ENCODE measurements at regions not wholly inside any gene's neighbourhood (a gene's known extent, or its start where the extent isn't known, plus 50 kb on each side); places are given as distances from the start of the nearest gene placed in this dataset.

DNA sequence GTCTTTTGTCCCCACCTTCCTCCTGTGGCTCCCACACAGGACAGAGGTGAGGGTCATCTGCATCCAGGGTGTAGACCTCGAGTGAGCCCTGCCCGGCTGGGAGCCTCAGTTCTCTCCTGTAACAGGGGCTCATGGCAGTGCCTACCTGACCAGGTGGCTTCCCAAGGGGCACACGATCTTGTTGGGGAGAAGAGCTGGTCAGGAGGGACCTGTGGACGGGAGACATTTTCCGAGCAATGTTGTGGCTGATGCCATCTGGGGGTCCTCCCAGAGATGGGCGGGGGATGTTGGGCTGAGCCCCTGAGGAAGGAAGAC, 51.9 kb downstream of the CEBPB start:
- DNase-seq (ENCODE audit: low spot score), result no peak

GRCh38 chr20:50242863-50243609, 52.4 kb downstream of the CEBPB start:
- DNase-seq (ENCODE audit: low spot score), result peak; percentile 82

DNA sequence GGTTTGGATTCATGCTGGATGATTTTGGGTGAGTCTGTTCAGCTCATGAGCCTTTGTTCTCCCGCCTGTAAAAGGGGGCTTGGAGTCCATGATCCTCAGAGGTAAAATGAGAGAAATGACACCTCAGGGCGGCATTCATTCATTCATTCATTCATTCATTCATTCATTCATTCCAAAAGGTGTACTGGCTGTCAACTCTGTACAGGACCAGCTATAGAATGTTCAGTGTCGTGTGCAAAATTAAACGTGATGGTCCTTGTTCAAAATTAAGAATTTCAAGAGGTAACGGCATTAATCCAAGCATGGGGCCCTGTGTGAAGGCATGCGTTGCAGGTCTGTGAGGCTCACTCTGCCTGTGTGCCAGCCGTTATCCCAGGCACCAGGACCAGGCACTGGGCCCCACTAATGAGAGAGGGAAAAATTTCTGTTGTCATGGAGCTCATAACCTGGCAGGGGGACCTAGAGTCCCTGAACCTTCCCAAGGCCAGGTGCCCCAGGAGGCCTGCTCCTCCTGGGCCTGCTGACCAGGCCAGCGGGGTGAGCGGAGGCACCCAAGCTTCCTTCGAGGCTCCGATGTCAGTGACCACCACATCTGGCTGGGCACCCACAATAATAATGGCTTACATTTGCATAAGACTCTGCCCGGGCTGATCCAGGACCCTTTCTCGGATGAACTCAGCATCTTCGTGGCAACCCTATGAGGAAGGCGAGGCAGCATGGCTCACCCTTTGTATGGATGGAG, 53.2 kb downstream of the CEBPB start:
- DNase-seq (ENCODE audit: low spot score), result no peak

GRCh38 chr20:50244352-50245149, 53.9 kb downstream of the CEBPB start:
- peak; percentile 72 for DNase-seq (ENCODE audit: low spot score)

DNA sequence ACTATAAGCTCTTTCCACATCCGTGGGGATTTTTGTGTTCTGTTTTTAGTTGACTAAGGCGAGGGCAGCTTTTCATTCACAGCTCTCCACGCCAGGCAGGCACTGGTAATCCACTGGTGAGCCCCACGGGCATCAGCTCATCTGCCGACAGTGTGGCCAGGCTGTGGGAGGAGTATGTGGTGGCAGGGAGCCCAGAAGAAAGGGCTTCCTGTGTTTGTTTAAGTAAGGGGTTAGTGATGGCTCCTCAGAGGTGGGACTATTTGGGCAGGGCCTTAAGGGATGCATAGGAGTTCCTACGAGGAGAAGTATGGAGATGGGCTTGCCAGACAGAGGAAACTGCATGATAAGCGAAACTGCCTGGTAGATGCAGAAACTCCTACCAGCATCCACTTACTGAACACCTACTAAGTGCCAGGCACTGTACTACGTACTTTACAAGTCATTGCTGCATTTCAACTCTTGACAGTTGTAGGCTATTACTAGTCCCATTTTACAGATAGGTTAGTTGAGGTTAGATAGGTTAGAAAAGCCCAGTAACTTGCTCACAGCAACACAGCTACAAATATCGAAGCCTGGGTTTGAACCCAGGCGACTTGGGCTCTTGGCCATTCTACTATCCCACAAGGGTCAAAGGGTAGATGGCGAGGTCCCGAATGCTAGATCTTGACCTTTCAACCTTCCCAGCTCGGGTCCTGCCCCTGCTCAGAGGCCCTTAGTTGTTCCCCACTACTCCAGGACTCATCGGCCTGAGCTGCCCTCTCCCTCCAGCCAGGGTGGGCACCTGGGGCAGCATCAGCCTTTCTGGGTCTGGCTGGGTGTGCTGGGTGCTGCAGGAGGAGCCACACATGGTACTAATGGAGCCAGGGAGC, 55.1 kb downstream of the CEBPB start:
- DNase-seq (ENCODE audit: low spot score), result peak; percentile 46

DNA sequence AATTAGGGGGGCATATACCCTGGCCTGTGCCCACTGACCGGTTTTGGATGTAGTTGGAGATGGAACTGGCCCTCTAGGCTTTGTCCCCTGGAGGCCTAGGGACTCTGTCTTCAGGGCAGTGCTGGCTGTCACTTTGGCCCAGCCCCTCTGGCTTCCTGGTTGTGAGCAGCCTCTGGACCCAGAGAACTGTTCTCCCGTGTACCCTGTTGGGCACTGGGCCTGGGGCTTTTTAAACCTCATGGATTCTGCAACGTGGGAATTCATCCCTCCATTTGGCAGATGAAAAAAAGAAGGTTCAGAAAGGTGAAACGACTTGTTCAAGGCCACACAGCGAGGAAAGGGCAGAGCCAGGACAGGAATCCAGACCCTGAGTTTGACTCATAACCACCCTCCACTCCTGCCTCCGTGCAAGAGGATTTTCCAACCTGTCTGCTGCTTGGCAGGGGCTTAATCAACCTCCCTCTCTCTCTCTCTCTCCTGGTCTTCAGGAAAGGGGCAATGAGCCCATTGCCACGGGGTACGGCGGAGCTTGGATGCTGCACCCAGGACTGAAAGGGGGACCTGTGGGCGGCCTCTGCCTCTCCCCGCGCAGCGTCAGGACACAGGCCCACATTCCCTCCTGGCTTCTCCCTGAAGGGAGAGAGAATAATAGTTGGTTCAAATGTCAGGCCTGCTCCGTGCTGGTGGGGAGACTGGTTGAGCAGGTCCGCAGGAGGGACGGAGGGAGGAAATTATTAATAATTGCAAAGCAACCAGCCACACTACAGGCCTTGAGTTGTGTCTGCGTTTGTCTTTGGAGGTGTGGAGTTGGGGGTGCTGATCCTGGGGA, 56.0 kb downstream of the CEBPB start:
- DNase-seq (ENCODE audit: low spot score), result no peak

DNA sequence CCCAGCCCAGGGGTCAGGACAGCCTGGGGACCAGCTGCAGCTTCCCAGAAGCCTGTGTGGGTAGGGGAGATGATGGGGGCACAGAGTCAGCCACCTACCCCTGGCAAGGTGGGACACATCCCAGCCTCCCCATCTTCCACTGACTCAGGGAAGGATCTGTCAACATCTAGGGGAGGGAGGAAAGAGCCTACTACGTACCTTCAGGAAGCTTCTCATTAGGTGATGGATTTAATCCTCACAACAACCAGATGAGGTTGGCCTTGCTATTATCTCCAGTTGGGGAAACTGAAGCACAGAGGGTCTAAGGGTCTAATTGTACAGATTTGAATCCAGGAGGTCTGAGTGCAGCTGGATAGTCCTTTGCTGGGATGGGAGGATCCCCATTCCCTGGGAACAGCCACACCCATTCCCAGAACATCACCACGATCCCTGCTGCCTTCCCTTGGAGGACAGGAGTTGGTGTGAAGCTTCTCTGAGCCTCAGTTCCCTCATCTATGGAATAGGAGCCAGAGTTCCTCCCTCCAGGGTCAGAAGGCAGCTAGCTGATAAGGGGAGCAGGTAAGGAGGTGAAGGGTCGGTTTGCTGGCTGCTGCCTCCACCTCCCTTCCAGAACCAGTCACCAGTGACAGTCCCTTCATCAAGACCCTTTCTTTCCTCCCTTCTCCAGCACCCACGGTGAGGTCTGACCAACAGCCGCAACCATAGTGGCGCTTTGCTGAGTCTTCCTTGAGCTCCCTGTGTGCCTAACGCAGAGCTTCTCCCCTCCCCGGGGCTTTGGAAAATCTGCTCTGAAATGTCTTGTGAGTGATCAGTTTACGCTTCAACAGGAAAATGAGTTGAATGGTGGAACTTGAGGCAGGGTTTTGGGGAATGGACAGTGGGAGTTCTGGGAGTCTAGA, 56.8 kb downstream of the CEBPB start:
- no peak for DNase-seq (ENCODE audit: low spot score)

DNA sequence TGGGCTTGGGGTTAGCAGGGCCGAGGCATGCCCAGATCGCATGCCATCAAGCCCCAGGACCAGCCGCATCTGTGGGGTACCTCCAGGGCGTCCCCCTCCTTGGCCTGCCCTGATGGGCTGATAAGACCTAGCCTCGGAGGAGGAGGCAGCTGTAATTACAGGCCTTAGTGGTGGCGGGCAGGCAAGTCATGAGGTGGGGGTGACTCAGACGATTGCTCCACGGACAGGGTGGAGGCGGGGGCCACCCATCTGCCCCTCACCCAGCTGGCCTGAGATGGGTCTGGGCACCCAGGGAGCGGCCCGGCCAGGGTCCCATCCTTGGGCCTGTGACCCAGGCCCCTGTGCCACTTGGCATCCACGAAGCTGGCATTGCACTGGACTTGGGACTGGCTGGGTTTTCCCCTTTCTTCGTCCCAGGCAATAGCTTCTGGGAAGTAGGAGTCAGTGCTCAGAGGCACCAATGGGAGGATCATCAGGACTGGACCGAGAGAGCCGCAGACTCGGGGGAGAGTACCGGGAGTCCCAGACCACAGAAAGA, 57.5 kb downstream of the CEBPB start:
- no peak for DNase-seq (ENCODE audit: low spot score)

DNA sequence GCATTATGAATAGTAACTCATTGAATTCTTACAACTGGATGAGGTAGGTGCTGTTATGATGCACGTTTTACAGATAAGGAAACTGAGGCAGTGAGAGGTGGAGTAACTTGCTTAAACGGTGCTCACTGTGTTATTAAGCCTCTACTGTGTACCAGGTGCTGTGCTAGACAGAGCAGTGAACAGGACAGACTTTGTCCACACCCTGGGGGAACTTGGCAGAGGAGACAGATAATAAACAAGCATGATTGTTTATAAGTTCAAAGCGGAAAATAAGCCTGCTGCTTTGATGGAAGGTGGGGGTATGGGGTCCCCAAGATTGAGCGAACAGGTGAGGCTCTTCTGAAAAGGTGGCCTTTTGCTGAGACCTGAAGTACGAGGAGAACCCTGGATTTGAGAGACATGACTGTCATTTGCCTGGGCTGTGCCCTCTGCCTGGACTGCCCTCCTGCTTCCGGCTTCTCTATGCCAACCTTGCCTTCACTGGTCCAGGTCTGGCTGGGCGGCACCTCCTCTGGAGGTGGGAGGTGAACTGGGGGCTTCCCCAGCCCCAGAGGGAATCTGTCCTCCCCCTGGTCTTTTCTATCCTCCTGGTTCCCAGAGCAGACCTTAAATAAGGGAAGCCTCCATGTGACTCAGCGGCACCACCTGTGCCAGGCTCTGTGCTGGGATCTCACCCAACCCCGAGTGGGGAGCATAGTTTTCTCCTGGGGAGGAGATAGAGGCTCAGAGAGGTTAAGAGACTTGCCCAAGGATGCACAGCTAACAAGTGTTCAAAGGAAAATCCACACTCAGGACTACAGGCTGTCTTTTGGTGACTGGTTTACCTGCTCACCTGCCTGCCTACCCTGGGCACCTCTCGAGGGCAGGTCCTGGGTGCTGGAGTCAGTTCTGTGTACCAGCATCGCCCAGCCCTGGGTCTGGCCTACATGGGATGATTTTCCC, 59.1 kb downstream of the CEBPB start:
- no peak for DNase-seq (ENCODE audit: low spot score)

GRCh38 chr20:50250679-50251382, 60.2 kb downstream of the CEBPB start:
- no peak for DNase-seq (ENCODE audit: low spot score)

DNA sequence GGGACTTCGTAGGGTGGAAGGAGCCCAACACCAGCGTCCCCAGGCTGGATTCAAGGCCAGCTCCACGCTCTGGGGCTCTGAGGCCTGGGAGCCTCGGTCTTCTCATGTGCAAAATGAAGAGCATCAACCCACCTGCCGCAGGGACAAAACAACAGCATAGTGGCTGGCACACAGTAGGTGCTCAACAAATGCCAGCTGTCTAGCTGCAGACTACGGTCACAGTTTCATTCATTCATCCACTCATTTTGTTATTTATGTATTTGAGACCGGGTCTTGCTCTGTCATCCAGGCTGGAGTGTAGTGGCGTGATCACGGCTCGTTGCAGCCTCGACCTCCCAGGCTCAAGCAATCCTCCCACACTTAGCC, 60.7 kb downstream of the CEBPB start:
- DNase-seq (ENCODE audit: low spot score), result no peak

DNA sequence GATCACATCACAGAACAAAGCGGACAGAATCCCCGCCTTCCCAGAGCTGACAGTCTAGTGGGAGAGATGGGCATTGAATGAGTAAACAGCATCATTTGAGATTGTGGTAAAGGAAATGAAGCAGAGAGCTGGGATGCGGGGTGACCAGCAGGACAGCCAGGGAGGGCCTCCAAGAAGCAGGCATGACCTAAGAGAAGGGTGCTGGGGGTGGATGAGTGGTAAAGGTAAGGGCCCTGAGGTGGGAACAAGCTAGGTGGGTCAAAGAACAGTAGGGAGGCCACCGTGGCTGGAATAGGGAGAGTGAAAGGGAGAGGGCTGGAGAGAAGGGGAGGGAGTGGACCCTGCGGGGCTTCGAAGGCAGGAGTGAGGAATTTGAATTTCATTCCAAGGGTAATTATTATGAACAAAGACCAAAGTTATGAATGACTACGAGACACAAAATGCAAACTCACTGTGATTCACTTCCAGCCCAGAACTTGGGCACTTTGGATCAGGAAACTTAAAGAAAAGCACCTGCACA, 61.4 kb downstream of the CEBPB start:
- DNase-seq (ENCODE audit: low spot score), result no peak

DNA sequence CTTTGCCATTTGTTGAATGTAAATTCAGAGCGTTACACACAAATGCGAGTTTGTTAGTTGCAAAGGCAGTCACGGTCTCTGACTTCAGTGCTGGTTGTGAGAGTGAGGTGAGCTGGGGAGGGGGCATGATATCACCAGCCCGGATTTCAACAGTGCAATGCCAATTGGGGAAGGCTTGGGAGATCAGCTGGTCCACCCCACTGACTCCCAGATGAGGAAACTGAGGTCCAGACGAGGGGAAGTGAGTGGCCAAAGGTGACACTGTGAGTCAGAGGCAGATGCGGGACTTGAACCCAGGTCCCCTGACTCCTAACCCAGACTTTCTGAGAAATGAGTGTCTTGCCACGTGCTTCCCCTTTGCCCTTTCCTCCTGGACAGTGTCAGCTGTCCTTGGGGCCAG, 62.1 kb downstream of the CEBPB start:
- no peak for DNase-seq (ENCODE audit: low spot score)

GRCh38 chr20:50253101-50253500, 62.5 kb downstream of the CEBPB start:
- DNase-seq (ENCODE audit: low spot score), result no peak

- DNase-seq (ENCODE audit: low spot score), result no peak
These were observed 63.9 kb downstream of the CEBPB start for GRCh38 chr20:50254466-50255079.

DNA sequence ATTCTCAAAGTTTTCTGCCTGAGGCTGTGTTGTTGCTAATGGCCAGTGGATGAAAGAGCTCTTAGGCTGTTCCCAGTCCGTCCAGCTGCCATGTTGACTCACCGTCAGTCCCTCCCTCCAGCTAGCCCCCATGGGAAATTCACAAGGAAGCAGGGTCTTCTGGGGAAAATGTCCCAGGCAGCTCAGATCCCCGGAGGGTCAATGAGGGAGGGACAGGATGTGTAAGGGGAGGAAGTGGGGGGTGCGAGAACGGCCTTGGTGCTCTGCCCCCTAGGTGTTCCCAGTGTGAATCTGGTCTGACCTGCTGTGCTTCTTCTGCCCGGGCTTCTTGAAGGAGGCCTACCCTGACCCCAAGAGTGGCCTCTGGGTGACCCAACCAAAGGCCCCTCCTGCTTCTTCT, 65.9 kb downstream of the CEBPB start:
- no peak for DNase-seq (ENCODE audit: low spot score)

GRCh38 chr20:50257860-50258259, 67.2 kb downstream of the CEBPB start:
- DNase-seq (ENCODE audit: low spot score), result no peak

Measured in LoVo (cell line).